ENCODE measurements at regions not wholly inside any gene's neighbourhood (a gene's known extent, or its start where the extent isn't known, plus 50 kb on each side); places are given as distances from the start of the nearest gene placed in this dataset.

DNA sequence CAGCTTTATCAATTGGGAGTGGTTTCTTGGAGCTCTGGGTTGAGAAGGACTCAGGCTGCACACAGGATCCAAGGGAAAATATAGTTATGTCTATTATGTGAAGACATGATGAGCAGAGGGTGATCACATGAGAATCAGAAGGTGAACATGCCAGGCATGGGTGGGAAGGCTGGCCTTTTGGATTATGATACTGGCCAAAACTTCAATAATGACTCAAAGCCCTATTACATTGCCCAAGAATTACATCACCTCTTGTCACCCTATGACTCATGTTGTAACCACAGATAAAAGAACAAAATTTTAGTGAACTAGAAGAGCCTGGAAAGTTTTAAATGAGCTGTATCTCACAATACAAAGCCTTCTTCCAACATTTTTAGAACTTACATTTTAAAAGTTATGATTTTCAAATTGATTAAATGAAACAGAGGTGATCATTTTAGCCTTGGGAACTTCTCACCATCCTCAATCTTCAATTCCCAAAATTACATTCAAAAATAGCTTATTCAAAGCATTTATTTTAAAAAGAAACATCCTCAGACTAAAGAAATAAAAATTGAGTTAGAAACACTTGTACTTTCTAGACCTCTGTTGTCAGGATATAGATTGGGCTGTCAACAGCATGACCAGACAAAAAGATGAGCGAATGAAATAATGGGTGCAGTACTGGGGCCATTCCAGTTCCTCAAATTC, 428.3 kb downstream of the MBD2 start:
- H3K27me3 Mint-ChIP-seq (ENCODE audit: low read depth): no peaks in the 10 kb centered on the region
- TF ChIP-seq, protein P1, sequence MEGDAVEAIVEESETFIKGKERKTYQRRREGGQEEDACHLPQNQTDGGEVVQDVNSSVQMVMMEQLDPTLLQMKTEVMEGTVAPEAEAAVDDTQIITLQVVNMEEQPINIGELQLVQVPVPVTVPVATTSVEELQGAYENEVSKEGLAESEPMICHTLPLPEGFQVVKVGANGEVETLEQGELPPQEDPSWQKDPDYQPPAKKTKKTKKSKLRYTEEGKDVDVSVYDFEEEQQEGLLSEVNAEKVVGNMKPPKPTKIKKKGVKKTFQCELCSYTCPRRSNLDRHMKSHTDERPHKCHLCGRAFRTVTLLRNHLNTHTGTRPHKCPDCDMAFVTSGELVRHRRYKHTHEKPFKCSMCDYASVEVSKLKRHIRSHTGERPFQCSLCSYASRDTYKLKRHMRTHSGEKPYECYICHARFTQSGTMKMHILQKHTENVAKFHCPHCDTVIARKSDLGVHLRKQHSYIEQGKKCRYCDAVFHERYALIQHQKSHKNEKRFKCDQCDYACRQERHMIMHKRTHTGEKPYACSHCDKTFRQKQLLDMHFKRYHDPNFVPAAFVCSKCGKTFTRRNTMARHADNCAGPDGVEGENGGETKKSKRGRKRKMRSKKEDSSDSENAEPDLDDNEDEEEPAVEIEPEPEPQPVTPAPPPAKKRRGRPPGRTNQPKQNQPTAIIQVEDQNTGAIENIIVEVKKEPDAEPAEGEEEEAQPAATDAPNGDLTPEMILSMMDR (conservative IDR thresholded peaks at IDR 0.05): no peak

DNA sequence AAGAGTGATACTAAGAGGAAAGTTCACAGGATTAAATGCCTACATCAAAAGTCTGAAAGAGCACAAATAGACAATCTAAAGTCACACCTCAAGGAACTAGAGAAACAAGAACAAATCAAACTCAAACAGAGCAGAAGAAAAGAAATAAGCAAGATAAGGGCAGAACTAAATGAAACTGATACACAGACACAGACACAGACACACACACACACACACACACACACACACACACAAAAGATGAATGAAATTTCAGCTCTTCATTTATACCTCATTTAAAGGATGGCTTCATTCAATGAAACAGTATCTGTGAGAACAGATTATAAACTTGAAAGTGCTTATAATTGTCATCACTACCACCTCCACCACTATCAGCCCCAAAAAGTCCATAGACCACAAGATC, 428.9 kb downstream of the MBD2 start:
- H3K4me1 Mint-ChIP-seq: peaks cover 6% of the 10 kb centered on the region
- no peak overlapping the region for H3K27ac Mint-ChIP-seq (ENCODE audit: unreplicated experiment)
- no peaks in the 10 kb centered on the region for H3K27me3 Mint-ChIP-seq (ENCODE audit: low read depth)
- H3K4me3 Mint-ChIP-seq: no peak overlapping the region
- no peaks in the 10 kb centered on the region for H3K36me3 Mint-ChIP-seq (ENCODE audit: low read depth)
- TF ChIP-seq, protein P1 (conservative IDR thresholded peaks at IDR 0.05): no peak
- DNase-seq (ENCODE audit: low read depth, low spot score): no peak
- peaks cover 3% of the 10 kb centered on the region for H3K9me3 Mint-ChIP-seq

More for the DNA sequence above, 428.3 kb downstream of the MBD2 start:
- no peaks in the 10 kb centered on the region for H3K36me3 Mint-ChIP-seq (ENCODE audit: low read depth)
- no peak overlapping the region for H3K4me3 Mint-ChIP-seq
- peaks cover 6% of the 10 kb centered on the region for H3K4me1 Mint-ChIP-seq
- peak overlapping the region; percentile 31 for H3K27ac Mint-ChIP-seq (ENCODE audit: unreplicated experiment)
- H3K9me3 Mint-ChIP-seq: peaks cover 5% of the 10 kb centered on the region
- no peak for DNase-seq (ENCODE audit: low read depth, low spot score)

DNA sequence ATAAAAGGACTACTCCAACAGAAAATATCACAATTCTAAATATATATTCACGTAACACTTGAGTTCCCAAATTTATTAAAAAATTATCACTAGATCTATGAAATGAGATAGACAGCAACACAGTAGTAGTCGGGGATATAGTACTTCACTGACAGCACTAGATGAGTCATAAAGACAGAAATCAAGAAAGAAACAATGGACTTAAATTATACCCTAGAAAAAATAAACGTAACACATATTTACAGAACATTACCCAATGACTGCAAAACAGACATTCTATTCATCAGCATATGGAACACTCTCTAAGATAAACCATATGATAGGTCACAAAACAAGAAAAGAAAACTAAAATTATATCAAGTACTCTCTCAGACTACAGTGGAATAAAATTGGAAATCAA, 429.4 kb downstream of the MBD2 start:
- H3K27ac Mint-ChIP-seq (ENCODE audit: unreplicated experiment): no peak overlapping the region
- no peaks in the 10 kb centered on the region for H3K36me3 Mint-ChIP-seq (ENCODE audit: low read depth)
- peaks cover 6% of the 10 kb centered on the region for H3K4me1 Mint-ChIP-seq
- no peaks in the 10 kb centered on the region for H3K9me3 Mint-ChIP-seq
- no peak for DNase-seq (ENCODE audit: low read depth, low spot score)
- no peaks in the 10 kb centered on the region for H3K27me3 Mint-ChIP-seq (ENCODE audit: low read depth)
- TF ChIP-seq, protein P1 (conservative IDR thresholded peaks at IDR 0.05): no peak
- no peak overlapping the region for H3K4me3 Mint-ChIP-seq

- H3K9me3 Mint-ChIP-seq: no peaks in the 10 kb centered on the region
- no peaks in the 10 kb centered on the region for H3K4me1 Mint-ChIP-seq
- H3K36me3 Mint-ChIP-seq (ENCODE audit: low read depth): no peaks in the 10 kb centered on the region
- H3K27me3 Mint-ChIP-seq (ENCODE audit: low read depth): no peaks in the 10 kb centered on the region
- no peak overlapping the region for H3K4me3 Mint-ChIP-seq
- DNase-seq (ENCODE audit: low read depth, low spot score): no peak
- TF ChIP-seq, protein P1 (conservative IDR thresholded peaks at IDR 0.05): no peak
- no peak overlapping the region for H3K27ac Mint-ChIP-seq (ENCODE audit: unreplicated experiment)
Observed at GRCh38 chr18:53792762-53793161, 431.7 kb downstream of the MBD2 start.

DNA sequence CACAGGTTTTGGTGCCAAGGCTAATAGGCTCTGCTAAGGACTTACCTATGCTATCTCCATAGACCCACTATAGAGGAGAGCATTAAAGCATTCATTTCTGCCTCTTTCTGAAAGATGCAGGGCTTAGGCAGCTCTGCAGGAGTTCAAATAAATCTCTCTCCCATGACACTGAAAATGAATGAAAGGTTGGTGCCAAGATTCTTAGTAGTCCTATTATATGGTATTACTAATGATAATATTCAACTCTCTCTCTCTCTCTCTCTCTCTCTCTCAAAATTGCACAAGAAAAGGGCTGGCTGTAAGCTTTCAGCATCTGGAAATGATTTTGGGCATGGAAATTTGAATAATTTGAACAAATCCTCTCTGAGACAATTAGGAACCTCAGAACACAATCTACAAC, 433.7 kb downstream of the MBD2 start:
- Mint-ChIP-seq H3K4me3 (no peak overlapping the region), H3K4me1 (no peaks in the 10 kb centered on the region), H3K9me3 (no peaks in the 10 kb centered on the region), H3K27me3 (ENCODE audit: low read depth) (no peaks in the 10 kb centered on the region), H3K36me3 (ENCODE audit: low read depth) (no peaks in the 10 kb centered on the region), H3K27ac (ENCODE audit: unreplicated experiment) (no peak overlapping the region)
- TF ChIP-seq, protein P1 (conservative IDR thresholded peaks at IDR 0.05): no peak
- DNase-seq (ENCODE audit: low read depth, low spot score): no peak

Measured in neural crest cell (in vitro differentiated cells).